Panc1 (cell line): ENCODE measurements at regions not wholly inside any gene's neighbourhood (a gene's known extent, or its start where the extent isn't known, plus 50 kb on each side); places are given as distances from the start of the nearest gene placed in this dataset.

Experiments
- CTCF ChIP-seq: fragments of 450-650 bp; IDR thresholded peaks from 2 replicates; pipeline ENCODE4 v1.5.1; 2017; ENCODE audit warnings: mild to moderate bottlenecking
- POLR2AphosphoS5 ChIP-seq: IDR thresholded peaks from 2 replicates; pipeline ENCODE4 v1.6.1; 2012; ENCODE audit warnings: mild to moderate bottlenecking, low read depth, low read length, moderate library complexity
- REST ChIP-seq, 2 experiments: IDR thresholded peaks; 2 replicates each; pipeline ENCODE4 v1.6.1; 2011 to 2012; ENCODE audit warnings: low read depth in 2 of 2, control low read depth in 1 of 2, low read length in 1 of 2, mild to moderate bottlenecking in 1 of 2, moderate library complexity in 1 of 2; ENCODE audit not compliant: insufficient read depth in 1 of 2

GRCh38 chr7:69445541-69445940 is 152.7 kb upstream of the AUTS2 start:
- TF ChIP-seq CTCF (no peak), POLR2AphosphoS5 (no peak), REST (IDR thresholded peaks at IDR 0.05; ENCODE audit: insufficient read depth in 1 of 2, low read depth in 2 of 2, low read length in 1 of 2) (no peak)
